ENCODE measurements at regions not wholly inside any gene's neighbourhood (a gene's known extent, or its start where the extent isn't known, plus 50 kb on each side); places are given as distances from the start of the nearest gene placed in this dataset.

DNA sequence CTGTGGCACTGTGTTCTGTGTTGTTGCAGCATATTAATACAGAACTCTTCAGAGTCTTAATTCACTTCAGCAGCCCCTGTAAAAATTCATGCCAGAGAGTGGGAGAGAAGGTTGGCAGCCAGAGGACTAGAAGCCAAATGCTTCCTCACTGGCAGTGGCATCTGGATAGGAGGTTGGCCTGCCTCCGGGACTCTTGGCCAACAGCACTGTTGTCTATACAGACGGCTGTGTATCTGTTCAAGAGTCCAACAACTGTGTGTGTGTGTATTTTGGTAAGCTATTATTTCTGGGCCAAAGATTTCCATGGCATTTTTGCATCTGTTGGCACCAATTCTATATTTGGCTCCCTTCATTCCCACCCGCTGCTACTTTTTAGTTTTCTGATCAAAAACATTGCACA, 156.0 kb upstream of the SOX2 start:
- Histone ChIP-seq H3K18ac (ENCODE audit: extremely low read depth, low read length) (no peak overlapping the region), H4K91ac (replicated peaks; ENCODE audit: insufficient read length, low read length) (no peak overlapping the region), H2BK5ac (ENCODE audit: low read depth, low read length) (no peak overlapping the region), H3K14ac (ENCODE audit: insufficient read length) (no peak overlapping the region), H3K27me3 (replicated peaks in 1 of 4; ENCODE audit: control insufficient read depth in 3 of 4, extremely low read depth in 1 of 4, insufficient read depth in 3 of 4, low read length in 3 of 4) (peaks cover 0 to 1% (median 0%) of the 10 kb centered on the region in 4 experiments; a peak in 1 of 7 replicates), H2BK12ac (ENCODE audit: low read depth, low read length) (no peak overlapping the region), H3K56ac (replicated peaks; ENCODE audit: insufficient read length, low read depth, low read length) (no peak overlapping the region), H3K36me3 (ENCODE audit: control insufficient read depth in 2 of 4, insufficient read depth in 4 of 4, low read length in 3 of 4) (no peaks in the 10 kb centered on the region), H3K23ac (ENCODE audit: insufficient read length) (no peak overlapping the region), H3K79me1 (ENCODE audit: low read depth, low read length) (no peaks in the 10 kb centered on the region), H4K20me1 (replicated peaks in 1 of 2; ENCODE audit: control insufficient read depth in 1 of 2, insufficient read depth in 2 of 2, low read length in 2 of 2) (no peaks in the 10 kb centered on the region), H3K4ac (replicated peaks; ENCODE audit: insufficient read length, low read depth, low read length) (no peak overlapping the region), H4K5ac (ENCODE audit: insufficient read length, low read depth, low read length) (no peak overlapping the region), H3K23me2 (ENCODE audit: low read depth, low read length) (no peaks in the 10 kb centered on the region), H2BK20ac (ENCODE audit: low read length) (no peak overlapping the region), H2BK15ac (ENCODE audit: low read length) (no peak overlapping the region), H3K4me1 (replicated peaks in 1 of 4; ENCODE audit: control insufficient read depth in 3 of 4, insufficient read depth in 4 of 4, low read length in 3 of 4) (no peaks in the 10 kb centered on the region), H2AK5ac (ENCODE audit: low read depth, low read length) (no peak overlapping the region), H2AFZ (ENCODE audit: low read length) (no peak overlapping the region), H3K9me3 (ENCODE audit: insufficient read depth in 2 of 2, low read depth in 1 of 2, low read length in 1 of 2) (no peaks in the 10 kb centered on the region), H4K8ac (ENCODE audit: extremely low read depth, insufficient read depth, low read length) (no peak overlapping the region), H3K9ac (replicated peaks in 1 of 4; ENCODE audit: extremely low read depth in 1 of 4, low read depth in 3 of 4, low read length in 3 of 4) (no peak overlapping the region), H3K4me3 (ENCODE audit: extremely low read depth in 1 of 4, insufficient read depth in 2 of 4, low read depth in 3 of 4, low read length in 4 of 4) (no peak overlapping the region), H3K79me2 (ENCODE audit: control insufficient read depth in 1 of 2, insufficient read depth in 2 of 2, low read length in 2 of 2) (no peaks in the 10 kb centered on the region), H3K27ac (ENCODE audit: low read depth, low read length) (no peak overlapping the region), H3K4me2 (ENCODE audit: insufficient read depth in 1 of 2, low read depth in 2 of 2, low read length in 2 of 2) (no peak overlapping the region), H2BK120ac (replicated peaks; ENCODE audit: low read depth, low read length) (no peak overlapping the region)
- DNase-seq (ENCODE audit: low read depth in 1 of 2, low spot score in 2 of 2) (no peak), FAIRE-seq (no peak)
- ChIA-PET CTCF (ENCODE audit: partially characterized antibody) (no interaction called here), POLR2A (ENCODE audit: partially characterized antibody) (no interaction called here)
- TF ChIP-seq POU5F1 (IDR thresholded peaks at IDR 0.05; ENCODE audit: low read depth, low read length): no peak
- no peak for TF ChIP-seq CTBP2 (IDR thresholded peaks at IDR 0.05; ENCODE audit: borderline replicate concordance, insufficient read depth, insufficient read length, low read length)
- no peak for TF ChIP-seq EGR1 (IDR thresholded peaks at IDR 0.05; ENCODE audit: borderline replicate concordance, low read depth, low read length)
- TF ChIP-seq, protein P1, sequence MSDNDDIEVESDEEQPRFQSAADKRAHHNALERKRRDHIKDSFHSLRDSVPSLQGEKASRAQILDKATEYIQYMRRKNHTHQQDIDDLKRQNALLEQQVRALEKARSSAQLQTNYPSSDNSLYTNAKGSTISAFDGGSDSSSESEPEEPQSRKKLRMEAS (IDR thresholded peaks at IDR 0.05): no peak
- WGBS, 2 experiments (ENCODE audit: extremely low coverage in 1 of 2, insufficient coverage in 1 of 2, insufficient read length in 1 of 2, insufficient replicate concordance in 2 of 2, low coverage in 1 of 2, low lambda C conversion rate in 2 of 2, missing lambda C conversion rate in 1 of 2): 92% methylated on average over 3 of the region's 3 CpGs; no CpG with 5 or more reads in 1 of the 2 experiments
